ENCODE measurements at regions not wholly inside any gene's neighbourhood (a gene's known extent, or its start where the extent isn't known, plus 50 kb on each side); places are given as distances from the start of the nearest gene placed in this dataset.

DNA sequence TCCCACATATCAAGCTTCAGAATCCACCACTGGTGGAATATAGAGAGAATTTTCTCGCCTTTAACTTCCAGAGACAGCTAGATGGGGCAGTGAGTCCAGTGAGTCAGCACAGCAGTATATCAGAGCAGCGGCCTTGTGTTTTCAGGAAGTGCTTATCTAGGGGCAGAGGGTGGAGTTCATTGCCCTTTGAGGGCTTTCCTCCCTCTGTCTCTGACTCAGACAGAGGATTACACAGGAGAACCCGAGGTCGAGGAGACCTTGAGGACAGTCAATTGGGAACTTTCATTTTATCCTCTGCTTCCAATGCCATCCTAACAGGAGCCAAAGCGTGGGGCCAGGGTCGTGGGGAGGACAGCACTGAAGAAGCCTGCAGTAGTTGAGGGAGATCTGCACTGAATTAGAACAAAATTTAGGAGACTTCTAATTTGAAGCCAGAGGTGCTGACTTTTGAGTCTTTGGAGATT lies 109.6 kb upstream of the UMPS start:
- DNase-seq (ENCODE audit: low read depth): no peak
- Histone ChIP-seq H3K9ac (ENCODE audit: low read length) (no peak overlapping the region), H3K36me3 (ENCODE audit: control insufficient read depth, insufficient read depth, low read length, severe bottlenecking) (no peaks in the 10 kb centered on the region), H3K4me3 (ENCODE audit: low read length) (peak overlapping the region; percentile 24), H3K9me3 (ENCODE audit: control insufficient read depth, low read length) (no peaks in the 10 kb centered on the region), H3K4me1 (ENCODE audit: control insufficient read depth, insufficient read depth, low read length) (peaks cover 9% of the 10 kb centered on the region), H3K27me3 (replicated peaks; ENCODE audit: control insufficient read depth, insufficient read depth, low read length) (no peaks in the 10 kb centered on the region)

DNA sequence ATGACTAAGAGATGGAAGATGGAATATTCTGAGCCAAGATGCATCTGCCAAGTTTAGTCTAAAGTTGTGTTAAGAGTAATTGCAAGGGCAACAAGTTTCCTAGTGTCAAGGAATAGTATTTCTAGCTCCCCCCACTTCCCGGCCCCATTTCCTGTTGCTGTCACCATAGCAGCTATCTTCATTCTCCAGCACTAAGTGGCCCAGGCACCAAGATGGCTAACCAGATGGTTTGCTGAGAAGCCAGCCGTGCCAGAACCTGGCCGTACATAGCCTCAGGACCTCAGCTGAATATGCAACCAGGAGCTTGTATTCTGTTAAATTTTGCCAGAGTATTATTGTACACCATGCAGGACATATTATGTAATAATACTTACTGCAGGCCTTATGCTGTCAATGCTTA lies 108.8 kb upstream of the UMPS start:
- Histone ChIP-seq H3K9me3 (ENCODE audit: control insufficient read depth, low read length) (no peaks in the 10 kb centered on the region), H3K36me3 (ENCODE audit: control insufficient read depth, insufficient read depth, low read length, severe bottlenecking) (no peaks in the 10 kb centered on the region), H3K27me3 (replicated peaks; ENCODE audit: control insufficient read depth, insufficient read depth, low read length) (no peaks in the 10 kb centered on the region), H3K4me1 (ENCODE audit: control insufficient read depth, insufficient read depth, low read length) (peaks cover 9% of the 10 kb centered on the region), H3K9ac (ENCODE audit: low read length) (no peak overlapping the region), H3K4me3 (ENCODE audit: low read length) (no peak overlapping the region)
- no peak for DNase-seq (ENCODE audit: low read depth)

DNA sequence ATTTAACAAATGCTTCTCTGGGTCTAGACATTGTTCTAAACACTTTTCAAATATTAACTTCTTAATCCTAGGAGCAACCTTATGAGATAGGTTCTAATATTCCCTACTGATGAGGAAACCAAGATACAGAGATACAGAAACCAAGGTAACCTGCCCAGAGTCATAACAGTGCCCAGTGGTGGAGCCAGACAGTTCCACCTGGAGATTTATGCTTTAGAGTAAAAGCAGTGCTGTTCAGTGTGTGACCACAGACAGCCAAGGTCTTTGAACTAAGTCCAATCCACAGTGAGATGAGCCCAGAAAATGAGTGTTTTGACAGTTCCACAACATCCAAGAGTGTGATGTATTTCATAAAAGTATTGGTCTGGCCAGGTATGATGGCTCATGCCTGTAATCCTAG lies 105.2 kb upstream of the UMPS start:
- Histone ChIP-seq H3K4me3 (ENCODE audit: low read length) (no peak overlapping the region), H3K4me1 (ENCODE audit: control insufficient read depth, insufficient read depth, low read length) (peaks cover 14% of the 10 kb centered on the region), H3K27me3 (replicated peaks; ENCODE audit: control insufficient read depth, insufficient read depth, low read length) (no peaks in the 10 kb centered on the region), H3K9me3 (ENCODE audit: control insufficient read depth, low read length) (no peaks in the 10 kb centered on the region), H3K9ac (ENCODE audit: low read length) (no peak overlapping the region), H3K36me3 (ENCODE audit: control insufficient read depth, insufficient read depth, low read length, severe bottlenecking) (no peaks in the 10 kb centered on the region)
- no peak for DNase-seq (ENCODE audit: low read depth)

DNA sequence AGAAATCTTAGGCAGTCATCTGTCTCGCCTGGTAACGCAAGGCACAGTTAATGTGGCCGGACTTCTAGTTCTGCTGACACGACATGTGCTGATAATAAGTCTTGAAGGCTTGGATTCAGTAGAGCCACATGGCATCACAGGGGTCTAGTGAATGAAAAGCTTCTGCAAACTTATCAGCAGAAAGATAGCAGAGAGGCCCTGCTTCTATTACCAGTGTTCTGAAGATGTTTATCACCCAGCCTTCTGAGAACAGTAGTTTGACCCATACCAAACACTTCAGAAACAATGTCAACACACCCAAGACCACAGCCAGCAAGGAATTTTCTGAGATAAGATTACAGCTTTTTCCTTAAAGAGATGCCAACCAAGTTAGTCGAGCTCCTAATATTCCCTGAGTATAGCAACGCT lies 102.7 kb upstream of the UMPS start:
- Histone ChIP-seq H3K36me3 (ENCODE audit: control insufficient read depth, insufficient read depth, low read length, severe bottlenecking) (no peaks in the 10 kb centered on the region), H3K9me3 (ENCODE audit: control insufficient read depth, low read length) (no peaks in the 10 kb centered on the region), H3K9ac (ENCODE audit: low read length) (no peak overlapping the region), H3K27me3 (replicated peaks; ENCODE audit: control insufficient read depth, insufficient read depth, low read length) (no peaks in the 10 kb centered on the region), H3K4me3 (ENCODE audit: low read length) (no peak overlapping the region), H3K4me1 (ENCODE audit: control insufficient read depth, insufficient read depth, low read length) (peaks cover 5% of the 10 kb centered on the region)
- DNase-seq (ENCODE audit: low read depth): peak; percentile 51

DNA sequence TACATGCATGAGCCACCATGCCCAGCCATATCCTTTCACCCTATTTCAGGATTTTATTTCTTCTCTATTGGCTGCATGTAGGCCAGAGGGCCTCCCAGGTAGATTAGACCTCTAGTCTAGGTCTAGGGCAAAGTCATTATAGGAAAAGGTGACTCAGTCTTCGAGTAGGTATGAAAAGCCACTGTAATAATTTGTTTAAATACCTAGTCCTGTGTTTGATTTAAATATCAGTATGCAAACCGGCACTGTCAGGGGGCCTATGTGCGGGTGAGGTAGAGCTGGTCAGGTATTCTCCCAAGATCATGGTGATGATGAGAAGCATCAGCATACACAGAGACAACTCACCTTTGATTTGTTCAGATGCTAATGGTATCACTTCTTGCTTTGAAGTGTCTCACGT lies 101.4 kb upstream of the UMPS start:
- no peak overlapping the region for H3K9ac ChIP-seq (ENCODE audit: low read length)
- no peaks in the 10 kb centered on the region for H3K27me3 ChIP-seq (replicated peaks; ENCODE audit: control insufficient read depth, insufficient read depth, low read length)
- H3K4me1 ChIP-seq (ENCODE audit: control insufficient read depth, insufficient read depth, low read length): peaks cover 5% of the 10 kb centered on the region
- no peak for DNase-seq (ENCODE audit: low read depth)
- H3K4me3 ChIP-seq (ENCODE audit: low read length): no peak overlapping the region
- H3K36me3 ChIP-seq (ENCODE audit: control insufficient read depth, insufficient read depth, low read length, severe bottlenecking): no peaks in the 10 kb centered on the region
- H3K9me3 ChIP-seq (ENCODE audit: control insufficient read depth, low read length): no peaks in the 10 kb centered on the region

DNA sequence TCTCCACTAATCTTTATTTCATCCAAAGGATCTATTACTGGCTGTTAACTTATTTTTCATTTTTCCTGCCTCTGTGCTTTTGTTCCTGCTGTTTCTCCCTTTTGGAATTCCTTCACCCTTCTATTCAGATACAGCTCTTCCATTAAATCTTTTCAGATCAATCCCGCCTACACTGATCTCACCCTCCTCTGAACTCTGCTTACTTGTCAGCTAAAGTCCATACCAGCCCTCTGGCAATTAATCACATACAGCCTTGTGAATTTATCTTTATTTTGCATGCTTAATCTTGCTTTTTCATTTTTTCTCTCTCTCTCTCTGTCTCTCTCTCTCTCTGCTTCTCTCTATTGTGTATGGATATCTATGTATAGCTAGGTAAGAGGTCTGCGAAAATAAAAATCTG lies 100.8 kb upstream of the UMPS start:
- no peak overlapping the region for H3K4me3 ChIP-seq (ENCODE audit: low read length)
- no peak for DNase-seq (ENCODE audit: low read depth)
- H3K4me1 ChIP-seq (ENCODE audit: control insufficient read depth, insufficient read depth, low read length): peaks cover 5% of the 10 kb centered on the region
- H3K9me3 ChIP-seq (ENCODE audit: control insufficient read depth, low read length): no peaks in the 10 kb centered on the region
- H3K9ac ChIP-seq (ENCODE audit: low read length): no peak overlapping the region
- no peaks in the 10 kb centered on the region for H3K36me3 ChIP-seq (ENCODE audit: control insufficient read depth, insufficient read depth, low read length, severe bottlenecking)
- no peaks in the 10 kb centered on the region for H3K27me3 ChIP-seq (replicated peaks; ENCODE audit: control insufficient read depth, insufficient read depth, low read length)

DNA sequence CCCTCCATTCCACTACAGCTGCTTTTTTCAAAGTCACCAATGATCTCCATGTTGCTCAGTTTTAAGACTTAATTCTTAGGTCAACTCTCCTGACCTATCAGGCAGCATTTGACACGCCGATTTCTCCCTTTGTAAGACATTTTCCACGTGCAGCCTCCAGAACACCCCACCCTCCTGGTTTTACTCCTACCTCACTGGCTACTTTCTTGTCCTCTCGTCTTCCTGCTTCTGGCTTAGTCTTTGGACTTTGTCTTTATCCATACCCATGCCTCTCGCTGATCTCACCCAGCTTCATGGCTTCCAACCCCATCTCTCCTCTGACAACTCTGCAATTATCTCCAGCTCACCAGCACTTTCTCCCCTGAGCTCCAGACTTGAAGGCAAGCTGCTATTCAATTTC lies 99.3 kb upstream of the UMPS start:
- Histone ChIP-seq H3K4me3 (ENCODE audit: low read length) (no peak overlapping the region), H3K9me3 (ENCODE audit: control insufficient read depth, low read length) (no peaks in the 10 kb centered on the region), H3K9ac (ENCODE audit: low read length) (no peak overlapping the region), H3K36me3 (ENCODE audit: control insufficient read depth, insufficient read depth, low read length, severe bottlenecking) (no peaks in the 10 kb centered on the region), H3K27me3 (replicated peaks; ENCODE audit: control insufficient read depth, insufficient read depth, low read length) (no peaks in the 10 kb centered on the region), H3K4me1 (ENCODE audit: control insufficient read depth, insufficient read depth, low read length) (peaks cover 5% of the 10 kb centered on the region)
- no peak for DNase-seq (ENCODE audit: low read depth)

DNA sequence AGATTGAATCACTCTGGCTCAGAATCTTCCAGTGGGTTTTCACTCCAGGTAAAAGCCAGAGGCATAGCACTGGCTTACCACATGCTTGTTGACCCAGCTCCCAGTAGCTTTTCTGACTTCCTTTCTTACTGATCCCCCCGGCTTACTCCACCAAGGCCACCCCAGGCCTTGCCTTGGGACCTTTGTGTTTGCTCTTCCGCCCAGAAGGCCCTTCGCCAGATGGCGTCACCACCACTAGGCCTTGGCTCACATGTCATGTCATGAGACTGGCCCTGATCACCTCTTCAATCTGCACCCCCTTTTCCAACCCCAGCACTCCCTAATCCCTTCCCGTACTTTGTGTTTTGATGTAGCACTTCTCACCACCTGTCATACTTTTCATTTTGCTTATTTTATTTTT lies 98.5 kb upstream of the UMPS start:
- H3K27me3 ChIP-seq (replicated peaks; ENCODE audit: control insufficient read depth, insufficient read depth, low read length): no peaks in the 10 kb centered on the region
- no peak overlapping the region for H3K4me3 ChIP-seq (ENCODE audit: low read length)
- no peaks in the 10 kb centered on the region for H3K9me3 ChIP-seq (ENCODE audit: control insufficient read depth, low read length)
- H3K36me3 ChIP-seq (ENCODE audit: control insufficient read depth, insufficient read depth, low read length, severe bottlenecking): no peaks in the 10 kb centered on the region
- H3K4me1 ChIP-seq (ENCODE audit: control insufficient read depth, insufficient read depth, low read length): peaks cover 5% of the 10 kb centered on the region
- H3K9ac ChIP-seq (ENCODE audit: low read length): no peak overlapping the region
- DNase-seq (ENCODE audit: low read depth): no peak

DNA sequence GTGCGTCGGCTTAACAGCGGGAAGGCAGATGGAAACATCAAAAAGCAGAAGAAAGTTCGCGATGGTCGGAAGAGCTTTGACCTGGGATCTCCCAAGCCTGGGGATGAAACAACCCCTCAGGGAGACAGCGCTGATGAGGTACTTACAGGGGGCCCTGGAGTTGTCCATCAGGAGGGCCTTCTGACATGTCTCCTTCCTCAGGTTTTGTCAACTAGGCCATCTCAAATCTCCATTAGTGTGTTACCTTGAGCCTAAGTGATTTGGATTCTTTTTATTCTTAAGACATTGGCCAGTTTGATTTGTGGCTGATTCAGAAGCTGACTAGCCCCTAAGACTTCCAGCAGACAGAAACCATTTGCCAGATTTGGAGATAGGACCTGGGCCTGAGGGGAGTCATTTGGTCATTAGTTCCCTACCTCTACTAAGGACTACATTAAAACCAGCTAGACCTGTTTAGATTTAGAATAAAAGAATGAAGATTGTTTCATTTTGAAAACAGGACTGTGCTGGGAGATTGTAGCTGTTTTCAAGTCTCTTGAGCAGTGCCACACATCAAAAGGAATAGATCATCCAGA lies 97.6 kb upstream of the UMPS start:
- Histone ChIP-seq H3K4me1 (ENCODE audit: control insufficient read depth, insufficient read depth, low read length) (no peaks in the 10 kb centered on the region), H3K9ac (ENCODE audit: low read length) (no peak overlapping the region)
- no peak for DNase-seq (ENCODE audit: low read depth)

DNA sequence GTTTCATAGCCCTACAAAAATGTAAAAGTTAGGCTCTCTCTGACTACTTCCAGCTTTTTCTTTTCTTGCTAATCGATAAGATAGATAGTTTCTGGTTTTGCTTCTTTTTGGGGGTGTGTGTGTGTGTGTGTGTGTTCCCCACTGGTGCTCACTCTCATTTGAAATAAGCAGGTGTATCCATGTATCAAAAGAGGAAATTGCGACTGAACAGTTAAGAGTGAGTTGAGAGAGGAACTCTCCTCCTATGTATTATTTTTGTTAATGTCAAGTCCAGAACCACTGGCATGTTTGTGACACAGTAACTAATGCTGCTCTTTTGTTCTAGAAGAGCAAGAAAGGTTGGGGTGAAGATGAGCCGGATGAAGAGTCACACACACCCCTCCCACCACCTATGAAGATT lies 96.7 kb upstream of the UMPS start:
- no peaks in the 10 kb centered on the region for H3K9me3 ChIP-seq (ENCODE audit: control insufficient read depth, low read length)
- no peaks in the 10 kb centered on the region for H3K27me3 ChIP-seq (replicated peaks; ENCODE audit: control insufficient read depth, insufficient read depth, low read length)
- no peak overlapping the region for H3K9ac ChIP-seq (ENCODE audit: low read length)
- H3K4me1 ChIP-seq (ENCODE audit: control insufficient read depth, insufficient read depth, low read length): no peaks in the 10 kb centered on the region
- no peak overlapping the region for H3K4me3 ChIP-seq (ENCODE audit: low read length)
- no peak for DNase-seq (ENCODE audit: low read depth)
- H3K36me3 ChIP-seq (ENCODE audit: control insufficient read depth, insufficient read depth, low read length, severe bottlenecking): no peaks in the 10 kb centered on the region

More for the DNA sequence above, 97.6 kb upstream of the UMPS start:
- Histone ChIP-seq H3K36me3 (ENCODE audit: control insufficient read depth, insufficient read depth, low read length, severe bottlenecking) (no peaks in the 10 kb centered on the region), H3K27me3 (replicated peaks; ENCODE audit: control insufficient read depth, insufficient read depth, low read length) (no peaks in the 10 kb centered on the region), H3K4me3 (ENCODE audit: low read length) (no peak overlapping the region), H3K9me3 (ENCODE audit: control insufficient read depth, low read length) (no peaks in the 10 kb centered on the region)

DNA sequence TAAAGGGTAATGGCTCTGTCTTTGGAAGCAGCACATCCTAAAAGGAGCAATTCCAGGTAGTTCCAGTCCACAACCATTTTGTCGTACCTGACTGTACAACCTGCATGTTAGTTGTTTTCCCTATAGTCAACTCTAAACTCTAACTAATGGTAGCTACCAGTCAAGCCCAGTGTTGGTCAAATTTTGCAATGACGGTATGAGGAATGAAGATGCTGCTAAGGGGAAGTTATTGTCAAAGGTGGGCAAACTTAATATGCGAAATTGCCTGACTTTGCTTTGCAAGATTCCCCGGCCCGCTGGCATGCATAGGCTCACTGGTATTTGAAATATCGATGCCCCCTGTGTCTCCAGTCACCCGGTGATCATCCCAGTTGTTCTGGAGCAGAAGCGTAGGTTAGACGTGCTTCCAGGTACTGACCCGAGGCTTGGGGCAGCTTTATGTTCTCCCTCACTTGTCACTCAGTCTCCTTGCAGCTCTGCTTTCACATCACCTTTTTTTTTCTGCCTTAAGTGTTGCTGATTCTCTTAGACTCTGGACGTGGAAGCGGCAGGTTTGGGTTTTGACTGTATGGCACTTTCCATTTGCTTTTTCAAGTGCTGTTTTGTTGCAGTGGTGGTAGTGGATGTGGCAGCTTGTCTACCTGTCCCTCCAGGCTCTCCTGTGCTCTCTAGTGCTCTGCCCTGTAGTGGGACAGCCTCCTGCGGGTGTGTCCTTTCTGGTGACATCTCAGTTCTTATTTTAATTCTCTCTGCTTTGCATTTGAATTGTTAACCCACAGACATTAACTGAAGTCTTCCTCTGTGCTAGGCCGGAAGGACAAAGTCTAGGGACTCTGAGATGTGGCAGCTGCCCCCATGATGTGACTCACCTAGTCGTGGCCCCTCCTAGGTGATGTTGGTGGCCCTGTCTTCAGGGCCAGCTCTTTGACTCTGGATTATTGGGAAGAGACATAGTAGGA lies 95.8 kb upstream of the UMPS start:
- no peaks in the 10 kb centered on the region for H3K36me3 ChIP-seq (ENCODE audit: control insufficient read depth, insufficient read depth, low read length, severe bottlenecking)
- H3K9me3 ChIP-seq (ENCODE audit: control insufficient read depth, low read length): no peaks in the 10 kb centered on the region
- no peak for DNase-seq (ENCODE audit: low read depth)
- no peaks in the 10 kb centered on the region for H3K27me3 ChIP-seq (replicated peaks; ENCODE audit: control insufficient read depth, insufficient read depth, low read length)
- no peak overlapping the region for H3K9ac ChIP-seq (ENCODE audit: low read length)
- no peaks in the 10 kb centered on the region for H3K4me1 ChIP-seq (ENCODE audit: control insufficient read depth, insufficient read depth, low read length)
- no peak overlapping the region for H3K4me3 ChIP-seq (ENCODE audit: low read length)

Measured in adipocyte (in vitro differentiated cells).